ENCODE measurements at regions not wholly inside any gene's neighbourhood (a gene's known extent, or its start where the extent isn't known, plus 50 kb on each side); places are given as distances from the start of the nearest gene placed in this dataset.

GRCh38 chr2:34734662-34735061 lies 1135.6 kb upstream of the FAM98A start:
- no peak overlapping the region for H3K27ac ChIP-seq (ENCODE audit: low read depth in 1 of 2, low read length in 2 of 2)
- H3K27me3 Mint-ChIP-seq (ENCODE audit: low read depth in 3 of 3), result no peaks in the 10 kb centered on the region
- H3K79me2 ChIP-seq (ENCODE audit: insufficient read depth, low read length), result no peaks in the 10 kb centered on the region
- H4K20me1 ChIP-seq (ENCODE audit: insufficient read depth, low read length), result no peaks in the 10 kb centered on the region
- no peaks in the 10 kb centered on the region for H3K36me3 Mint-ChIP-seq
- H3K4me3 ChIP-seq (replicated peaks in 1 of 3; ENCODE audit: low read depth in 2 of 3, low read length in 3 of 3), result no peak overlapping the region
- TF ChIP-seq CTCF (IDR thresholded peaks at IDR 0.05), result no peak
- H3K27ac Mint-ChIP-seq, result no peak overlapping the region
- no peaks in the 10 kb centered on the region for H3K36me3 ChIP-seq (replicated peaks in 1 of 2; ENCODE audit: control insufficient read depth in 1 of 2, insufficient read depth in 2 of 2, low read length in 2 of 2)
- no peaks in the 10 kb centered on the region for H3K9me3 ChIP-seq (replicated peaks in 1 of 2; ENCODE audit: control insufficient read depth in 1 of 2, insufficient read depth in 1 of 2, low read length in 2 of 2)
- H3K4me3 Mint-ChIP-seq, result no peak overlapping the region
- no peak overlapping the region for H2AFZ ChIP-seq (ENCODE audit: insufficient read depth, low read depth, low read length, poor library complexity, severe bottlenecking)
- H3K4me1 ChIP-seq (ENCODE audit: control insufficient read depth in 1 of 2, insufficient read depth in 2 of 2, low read length in 2 of 2), result no peaks in the 10 kb centered on the region
- intact Hi-C loops (cut with micrococcal nuclease), result no loop called here
- no peak overlapping the region for H3K9ac ChIP-seq (ENCODE audit: insufficient read depth, low read length, poor library complexity, severe bottlenecking)
- no peak for DNase-seq
- H3K4me1 Mint-ChIP-seq, result no peaks in the 10 kb centered on the region
- H3K9me3 Mint-ChIP-seq, result peaks cover 0 to 4% (median 0%) of the 10 kb centered on the region in 7 donors
- no peaks in the 10 kb centered on the region for H3K27me3 ChIP-seq (ENCODE audit: control insufficient read depth in 2 of 2, insufficient read depth in 2 of 2, low read length in 2 of 2)
- H3K4me2 ChIP-seq (replicated peaks; ENCODE audit: extremely low read depth, low read length, poor library complexity, severe bottlenecking), result no peak overlapping the region

- no peak for DNase-seq
- H3K36me3 ChIP-seq (replicated peaks in 1 of 2; ENCODE audit: control insufficient read depth in 1 of 2, insufficient read depth in 2 of 2, low read length in 2 of 2), result no peaks in the 10 kb centered on the region
- H3K27me3 ChIP-seq (ENCODE audit: control insufficient read depth in 2 of 2, insufficient read depth in 2 of 2, low read length in 2 of 2), result no peaks in the 10 kb centered on the region
- H3K4me1 ChIP-seq (ENCODE audit: control insufficient read depth in 1 of 2, insufficient read depth in 2 of 2, low read length in 2 of 2), result no peaks in the 10 kb centered on the region
- no peak overlapping the region for H3K4me3 Mint-ChIP-seq
- no peak overlapping the region for H3K4me3 ChIP-seq (replicated peaks in 1 of 3; ENCODE audit: low read depth in 2 of 3, low read length in 3 of 3)
- H3K9me3 Mint-ChIP-seq, result peaks cover 0 to 4% (median 0%) of the 10 kb centered on the region in 7 donors
- no CpG with 5 or more reads among the region's 1 CpG for WGBS (ENCODE audit: insufficient coverage)
- no peak overlapping the region for H3K27ac ChIP-seq (ENCODE audit: low read depth in 1 of 2, low read length in 2 of 2)
- intact Hi-C loops (cut with micrococcal nuclease), result no loop called here
- no peaks in the 10 kb centered on the region for H3K9me3 ChIP-seq (replicated peaks in 1 of 2; ENCODE audit: control insufficient read depth in 1 of 2, insufficient read depth in 1 of 2, low read length in 2 of 2)
- no peaks in the 10 kb centered on the region for H3K27me3 Mint-ChIP-seq (ENCODE audit: low read depth in 3 of 3)
- no peak overlapping the region for H2AFZ ChIP-seq (ENCODE audit: insufficient read depth, low read depth, low read length, poor library complexity, severe bottlenecking)
- H3K79me2 ChIP-seq (ENCODE audit: insufficient read depth, low read length), result no peaks in the 10 kb centered on the region
- H4K20me1 ChIP-seq (ENCODE audit: insufficient read depth, low read length), result no peaks in the 10 kb centered on the region
- no peak overlapping the region for H3K9ac ChIP-seq (ENCODE audit: insufficient read depth, low read length, poor library complexity, severe bottlenecking)
- H3K36me3 Mint-ChIP-seq, result no peaks in the 10 kb centered on the region
- H3K27ac Mint-ChIP-seq, result no peak overlapping the region
- no peak overlapping the region for H3K4me2 ChIP-seq (replicated peaks; ENCODE audit: extremely low read depth, low read length, poor library complexity, severe bottlenecking)
- TF ChIP-seq CTCF (IDR thresholded peaks at IDR 0.05), result no peak
- no peaks in the 10 kb centered on the region for H3K4me1 Mint-ChIP-seq
Measured at GRCh38 chr2:34734042-34734441, 1134.9 kb upstream of the FAM98A start.

Data from CD14-positive monocyte (primary cell).